Retinal pigment epithelial cell (primary cell): ENCODE measurements at regions not wholly inside any gene's neighbourhood (a gene's known extent, or its start where the extent isn't known, plus 50 kb on each side); places are given as distances from the start of the nearest gene placed in this dataset.

ENCODE experiments used
- DNase-seq: peaks from one replicate; pipeline ENCODE4 v3.0.0-alpha.2; 2010; ENCODE audit warnings: low read depth
- H3K4me3 ChIP-seq: 2 replicates; pipeline ENCODE4 v1.5.1; 2011; ENCODE audit warnings: mild to moderate bottlenecking, low read length, control low read depth, moderate library complexity
- CTCF ChIP-seq: conservative IDR thresholded peaks from 2 replicates; pipeline ENCODE4 v1.5.1; 2011; ENCODE audit warnings: low read depth, low read length, control low read depth, inconsistent platforms

GRCh38 chr5:60330236-60330635 is 369.7 kb downstream of the DEPDC1B start:
- H3K4me3 ChIP-seq: no peak overlapping the region
- no peak for TF ChIP-seq CTCF
- no peak for DNase-seq

GRCh38 chr5:60325870-60326269 is 374.1 kb downstream of the DEPDC1B start:
- no peak overlapping the region for H3K4me3 ChIP-seq
- TF ChIP-seq CTCF: no peak
- DNase-seq: no peak

GRCh38 chr5:60323596-60323995 is 376.4 kb downstream of the DEPDC1B start:
- H3K4me3 ChIP-seq: no peak overlapping the region
- no peak for DNase-seq
- TF ChIP-seq CTCF: no peak

- TF ChIP-seq CTCF: no peak
- no peak overlapping the region for H3K4me3 ChIP-seq
- DNase-seq: no peak
These were observed 387.9 kb downstream of the DEPDC1B start for GRCh38 chr5:60312098-60312497.

GRCh38 chr5:60299944-60300343 is 400.0 kb downstream of the DEPDC1B start:
- TF ChIP-seq CTCF: no peak
- H3K4me3 ChIP-seq: no peak overlapping the region
- no peak for DNase-seq

- DNase-seq: no peak
- TF ChIP-seq CTCF: no peak
These were observed 402.3 kb downstream of the DEPDC1B start for GRCh38 chr5:60297658-60298057.

GRCh38 chr5:60295423-60295822 is 401.9 kb upstream of the PDE4D start:
- peak; percentile 55 for TF ChIP-seq CTCF
- H3K4me3 ChIP-seq: no peak overlapping the region
- DNase-seq: no peak

More at GRCh38 chr5:60297658-60298057, 402.3 kb downstream of the DEPDC1B start:
- no peak overlapping the region for H3K4me3 ChIP-seq
